NCI-H1930 (cell line): ENCODE measurements at regions not wholly inside any gene's neighbourhood (a gene's known extent, or its start where the extent isn't known, plus 50 kb on each side); places are given as distances from the start of the nearest gene placed in this dataset.

Experiments
- DNase-seq, 2 experiments: peaks; one replicate each; lab custom pipeline; 2025; lab: John Stamatoyannopoulos, UW

DNA sequence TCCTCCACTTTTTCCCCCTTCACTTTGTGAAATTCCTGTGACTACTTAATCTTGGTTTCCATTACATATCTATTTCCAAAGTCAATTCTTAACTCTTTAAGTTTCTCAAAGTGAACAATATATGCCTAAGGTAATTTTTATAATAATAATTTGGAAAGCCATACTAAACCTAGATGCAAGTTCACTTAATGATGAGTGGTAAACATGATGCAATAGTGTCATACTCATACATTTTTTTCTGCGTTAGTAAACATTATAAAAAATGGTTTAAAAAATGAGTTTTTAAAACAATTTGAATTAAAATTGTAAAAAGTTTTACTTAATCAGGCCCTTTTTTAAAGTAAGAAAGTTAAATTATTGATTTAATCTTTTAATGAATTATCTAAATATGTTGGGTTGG is 659.4 kb upstream of the FZD8 start:
- DNase-seq: no peak

GRCh38 chr10:36301139-36301538 is 659.0 kb upstream of the FZD8 start:
- DNase-seq: no peak

- DNase-seq: no peak
Measured at GRCh38 chr10:36283827-36284226, 641.7 kb upstream of the FZD8 start.

- DNase-seq: no peak
Measured at GRCh38 chr10:36281831-36282331, 639.8 kb upstream of the FZD8 start.

DNA sequence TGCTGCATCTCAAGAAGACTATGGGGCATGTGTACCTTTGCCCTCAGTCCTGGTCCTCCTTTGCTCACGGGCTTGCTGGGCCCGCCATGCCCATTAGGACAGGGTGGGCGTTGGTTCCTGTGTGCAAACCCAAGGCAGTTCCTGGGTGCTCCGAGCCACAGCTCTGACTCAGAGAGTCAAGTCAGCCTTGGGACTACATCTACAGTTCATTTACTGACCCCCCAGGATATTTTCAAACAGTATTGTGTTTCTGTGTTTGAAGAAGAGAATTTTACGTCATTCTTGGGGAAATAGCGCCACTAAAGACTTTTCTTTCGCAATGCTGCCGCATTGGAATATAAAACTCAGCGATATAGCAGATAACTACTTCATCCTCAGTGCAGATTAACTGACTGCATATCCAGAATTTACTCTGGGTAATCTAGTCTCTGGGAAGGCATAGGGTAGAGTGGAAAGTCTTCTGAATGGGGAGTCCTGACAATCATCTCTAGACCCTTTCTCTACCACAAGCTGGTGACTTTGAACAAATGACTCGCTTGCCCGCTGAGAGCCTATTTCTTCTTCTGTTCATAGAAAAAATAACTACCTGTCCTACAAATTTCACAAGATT is 638.9 kb upstream of the FZD8 start:
- DNase-seq: no peak

- no peak for DNase-seq
Measured at GRCh38 chr10:36280321-36280741, 638.2 kb upstream of the FZD8 start.

DNA sequence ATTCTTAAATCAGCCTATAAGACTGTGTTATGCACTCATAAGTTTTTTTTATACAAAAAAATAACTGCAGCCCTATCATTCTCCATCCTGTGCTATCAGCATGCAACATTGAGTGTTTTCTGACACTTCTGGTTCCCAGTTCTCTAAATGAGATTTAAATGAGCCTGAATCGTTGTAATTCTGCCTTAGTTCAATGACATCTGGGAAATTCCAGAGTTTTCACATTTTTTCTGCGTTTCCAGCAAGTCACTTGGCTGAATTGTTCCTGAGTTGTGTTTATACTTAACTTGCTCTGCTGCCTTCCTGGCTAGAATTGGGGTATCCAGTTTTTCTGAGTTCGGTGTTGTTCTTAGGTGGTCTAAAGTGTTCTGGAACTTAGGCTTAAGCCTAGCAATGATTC is 636.1 kb upstream of the FZD8 start:
- no peak for DNase-seq

- DNase-seq: no peak
Measured at GRCh38 chr10:36277459-36277858, 635.4 kb upstream of the FZD8 start.

DNA sequence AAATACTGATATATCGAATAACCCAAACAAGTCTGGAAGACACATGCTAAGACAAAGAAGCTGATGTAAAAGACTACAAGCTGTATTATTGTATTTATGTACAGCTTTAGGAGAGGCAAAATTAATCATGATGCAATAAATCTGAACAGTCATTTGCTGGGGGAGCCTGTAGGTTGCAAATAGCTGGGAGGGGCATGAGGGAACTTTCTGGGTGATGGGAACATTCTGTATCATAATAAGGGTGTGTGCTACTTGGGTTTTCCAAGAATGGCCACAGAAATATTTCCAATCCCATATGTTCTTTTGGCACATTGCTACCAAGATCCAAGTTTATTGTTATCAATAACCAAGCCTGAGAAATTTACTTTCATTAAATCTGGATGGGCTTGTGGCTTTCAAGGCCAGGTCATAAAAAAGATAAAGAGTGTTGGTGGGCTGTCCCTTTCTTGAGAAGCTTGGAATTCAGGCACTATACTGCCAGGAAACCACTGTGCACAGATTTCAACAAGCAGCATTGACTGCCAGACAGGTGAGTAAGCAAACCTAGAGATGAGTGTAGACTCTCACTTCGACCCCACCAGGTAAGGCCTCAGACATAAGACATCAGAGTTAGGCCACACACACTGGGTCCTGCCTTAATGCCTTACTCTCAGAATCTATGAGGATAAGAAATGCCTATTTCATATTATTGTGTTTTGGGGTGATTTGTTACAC is 629.7 kb upstream of the FZD8 start:
- DNase-seq: no peak

- DNase-seq: no peak
Measured at GRCh38 chr10:36269222-36269621, 627.1 kb upstream of the FZD8 start.

DNA sequence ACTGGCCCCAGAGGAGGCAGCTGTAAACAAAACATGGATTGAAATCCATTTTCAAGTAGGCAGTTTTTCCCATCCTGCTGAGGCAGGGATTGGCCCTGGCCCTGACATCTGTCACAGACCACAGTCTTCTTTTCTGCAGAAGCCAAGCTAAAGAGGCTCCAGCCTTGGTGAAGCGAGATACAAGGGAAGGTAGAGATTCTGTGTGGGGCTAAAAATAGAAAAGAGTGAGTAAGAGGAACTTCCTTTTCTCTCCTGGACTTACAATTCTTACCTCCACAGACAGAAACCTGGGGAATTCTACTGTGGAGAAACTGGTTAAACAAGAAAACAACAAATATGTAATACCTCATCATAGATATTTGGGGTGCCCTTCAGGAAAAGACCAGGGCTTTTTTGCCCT is 624.8 kb upstream of the FZD8 start:
- DNase-seq: no peak

DNA sequence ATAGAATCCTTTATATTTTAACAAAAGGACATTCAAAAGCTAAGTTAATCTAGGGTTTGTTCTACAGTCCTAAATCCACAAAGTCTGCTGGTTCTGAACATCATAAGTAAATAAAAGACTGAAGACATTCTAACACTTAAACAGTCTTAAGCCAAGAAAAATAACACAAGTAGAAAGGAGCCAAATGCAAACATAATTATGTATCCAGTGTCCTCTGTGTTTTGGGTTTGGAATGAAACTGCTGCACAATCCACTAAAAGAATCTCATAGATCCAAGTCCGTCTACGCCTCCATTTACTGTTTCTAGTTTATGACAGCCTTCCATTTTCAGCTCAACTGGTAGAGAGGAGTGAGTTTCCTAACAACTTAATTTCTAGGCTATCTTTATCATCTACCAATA is 623.6 kb upstream of the FZD8 start:
- DNase-seq: no peak

- DNase-seq: no peak
Measured at GRCh38 chr10:36263871-36264270, 621.8 kb upstream of the FZD8 start.

DNA sequence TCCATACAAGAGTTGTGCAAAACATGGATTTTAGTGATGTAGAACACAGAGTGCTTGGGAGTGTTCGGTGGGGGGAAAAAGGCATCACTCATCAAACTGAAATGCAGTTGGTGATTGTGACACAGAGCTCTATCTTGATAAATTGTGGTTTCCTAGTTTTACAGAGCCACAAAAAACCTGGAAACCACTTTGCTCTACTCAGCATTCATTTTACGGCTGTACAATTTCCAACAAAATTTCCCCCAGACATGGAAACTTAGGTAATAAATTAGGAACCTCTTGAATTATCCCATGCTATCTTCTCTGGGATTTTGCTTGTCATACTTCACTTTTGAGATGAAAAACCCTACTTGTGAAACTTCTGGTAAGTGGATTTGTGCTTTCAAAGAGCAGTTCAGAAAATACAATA is 614.9 kb upstream of the FZD8 start:
- no peak for DNase-seq

- DNase-seq: no peak
Measured at GRCh38 chr10:36256166-36256565, 614.1 kb upstream of the FZD8 start.

DNA sequence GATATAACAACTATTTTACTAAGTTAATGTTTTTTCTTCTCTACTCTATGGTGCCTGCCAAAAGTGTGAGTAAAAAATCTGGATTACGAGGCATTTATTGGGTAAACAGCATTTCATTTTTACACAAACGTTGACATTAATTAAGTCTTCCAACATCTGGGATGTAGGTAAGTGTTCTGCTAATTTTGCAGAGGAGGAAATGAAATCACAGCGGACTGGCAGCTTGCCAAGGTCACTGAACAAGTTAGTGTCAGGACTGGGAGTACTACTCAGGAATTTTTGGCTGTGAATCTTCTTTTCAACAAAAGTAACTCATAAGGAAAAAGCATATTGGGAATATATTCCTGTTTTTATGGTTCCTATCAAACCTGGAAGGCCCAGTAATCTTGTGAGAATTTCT is 612.1 kb upstream of the FZD8 start:
- no peak for DNase-seq

GRCh38 chr10:36253731-36254130 is 611.6 kb upstream of the FZD8 start:
- DNase-seq: no peak

GRCh38 chr10:36251068-36251467 is 609.0 kb upstream of the FZD8 start:
- no peak for DNase-seq

DNA sequence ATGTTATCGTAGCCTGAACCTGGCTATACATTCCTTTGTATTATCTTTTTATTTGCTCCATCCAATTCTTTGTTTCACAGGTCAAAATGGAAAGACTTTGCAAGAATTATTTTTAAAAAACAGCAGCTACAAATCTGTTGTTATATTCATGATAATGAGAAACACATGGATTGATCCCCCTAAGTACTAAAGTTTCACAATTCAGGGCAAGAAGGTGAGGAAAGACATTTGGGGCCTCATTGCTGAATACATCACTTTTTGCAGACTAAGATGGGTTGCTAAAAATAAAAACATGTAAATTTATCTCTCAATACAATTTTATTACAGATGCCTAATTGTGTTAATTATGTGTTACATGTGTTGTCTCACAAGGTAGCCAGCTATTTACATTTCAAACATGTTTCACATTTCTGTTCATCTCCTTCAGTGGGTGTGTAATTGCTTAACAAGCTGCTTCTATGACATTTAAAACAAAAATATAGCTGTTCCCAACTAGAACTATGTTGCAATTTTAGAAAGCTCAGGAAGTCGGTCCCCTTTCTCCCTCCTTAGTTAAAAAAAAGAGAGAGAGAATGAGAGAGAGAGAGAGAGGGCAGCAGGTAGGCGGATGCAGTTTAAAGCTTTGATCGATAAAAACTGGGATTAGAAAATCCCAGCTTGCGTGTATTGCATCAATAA is 606.3 kb upstream of the FZD8 start:
- DNase-seq: no peak

- no peak for DNase-seq
Measured at GRCh38 chr10:36247478-36247877, 605.4 kb upstream of the FZD8 start.

DNA sequence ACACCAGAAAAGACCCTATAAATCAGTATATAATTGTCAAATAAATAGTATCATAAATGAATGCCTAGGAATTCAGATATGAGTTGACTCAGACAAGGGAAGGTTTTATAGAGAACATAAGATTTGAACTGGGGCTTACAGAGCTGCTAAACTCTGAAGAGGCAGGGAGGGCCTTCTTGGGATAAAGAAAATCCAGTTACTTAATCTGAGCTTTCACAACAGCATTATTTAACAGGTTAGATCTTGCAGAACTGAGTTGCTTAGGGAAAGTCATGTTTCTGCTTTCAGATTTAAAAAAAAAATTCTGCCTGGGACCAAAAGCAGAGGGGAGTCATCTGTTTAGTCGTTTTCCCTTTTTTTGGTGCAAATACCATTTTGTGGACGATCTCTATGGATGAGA is 594.8 kb upstream of the FZD8 start:
- no peak for DNase-seq

- DNase-seq: no peak
Measured at GRCh38 chr10:36236341-36236740, 594.2 kb upstream of the FZD8 start.

DNA sequence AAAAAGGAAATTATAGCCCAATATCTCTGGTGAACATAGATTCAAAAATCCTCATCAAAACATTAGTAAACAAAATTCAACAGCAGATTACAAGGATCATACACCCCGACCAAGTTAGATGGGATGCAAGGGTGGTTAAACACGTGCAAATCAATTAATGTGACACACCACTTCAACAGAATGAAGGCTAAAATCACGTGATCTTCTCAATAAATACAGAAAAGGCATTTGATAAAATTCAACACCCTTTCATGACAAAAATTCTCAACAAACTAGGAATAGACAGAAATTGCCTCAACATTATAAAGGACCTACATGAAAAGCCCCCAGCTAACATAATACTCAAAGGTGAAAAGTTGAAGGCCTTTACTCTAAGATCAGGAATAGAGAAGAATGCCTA is 590.8 kb upstream of the FZD8 start:
- no peak for DNase-seq
